ENCODE measurements at regions not wholly inside any gene's neighbourhood (a gene's known extent, or its start where the extent isn't known, plus 50 kb on each side); places are given as distances from the start of the nearest gene placed in this dataset.

DNA sequence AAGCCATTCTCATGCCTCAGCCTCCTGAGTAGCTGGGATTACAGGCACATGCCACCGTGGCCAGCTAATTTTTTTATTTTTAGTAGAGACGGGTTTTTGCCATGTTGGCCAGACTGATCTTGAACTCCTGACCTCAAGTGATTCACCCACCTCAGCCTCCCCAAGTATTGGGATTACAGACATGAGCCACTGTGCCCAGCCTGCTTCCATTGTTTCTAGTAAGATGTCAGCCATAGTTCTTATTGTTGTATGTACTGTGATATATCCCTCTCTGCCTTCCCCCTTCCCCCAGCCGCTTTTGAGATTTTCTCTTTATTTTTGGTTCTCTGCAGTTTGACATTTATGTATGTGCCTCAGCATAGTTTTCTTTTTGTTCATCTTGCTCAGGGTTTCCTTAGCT lies 87.9 kb upstream of the KLF14 start:
- intact Hi-C loops (cut with DNase I): no loop called here
- TF ChIP-seq EP300 (IDR thresholded peaks at IDR 0.05): no peak
- TF ChIP-seq POLR2A (IDR thresholded peaks at IDR 0.05): no peak
- no peak for TF ChIP-seq POLR2AphosphoS5 (IDR thresholded peaks at IDR 0.05)
- no peak for TF ChIP-seq CTCF (IDR thresholded peaks at IDR 0.05)
- H3K27me3 ChIP-seq: no peaks in the 10 kb centered on the region
- no peak for DNase-seq
- H3K4me1 ChIP-seq: no peaks in the 10 kb centered on the region
- WGBS, 2 donors: 94 to 96% methylated on average over 3 of the region's 3 CpGs
- H3K27ac ChIP-seq: no peak overlapping the region
- H3K36me3 ChIP-seq: no peaks in the 10 kb centered on the region
- H3K9me3 ChIP-seq: peaks cover 0 to 10% (median 4%) of the 10 kb centered on the region in 4 donors
- H3K4me3 ChIP-seq: no peak overlapping the region

GRCh38 chr7:130822642-130823041 lies 88.6 kb upstream of the KLF14 start:
- WGBS, 2 donors: 16 to 23% methylated on average over 2 of the region's 2 CpGs
- TF ChIP-seq POLR2AphosphoS5 (IDR thresholded peaks at IDR 0.05): no peak
- Histone ChIP-seq H3K36me3 (no peaks in the 10 kb centered on the region), H3K9me3 (peaks cover 0 to 16% (median 4%) of the 10 kb centered on the region in 4 donors), H3K4me1 (no peaks in the 10 kb centered on the region), H3K27ac (no peak overlapping the region), H3K27me3 (no peaks in the 10 kb centered on the region), H3K4me3 (no peak overlapping the region)
- DNase-seq: no peak
- intact Hi-C loops (cut with DNase I): no loop called here

- Histone ChIP-seq H3K27ac (no peak overlapping the region), H3K27me3 (no peaks in the 10 kb centered on the region), H3K36me3 (no peaks in the 10 kb centered on the region), H3K4me1 (no peaks in the 10 kb centered on the region), H3K9me3 (peaks cover 0 to 16% (median 4%) of the 10 kb centered on the region in 4 donors), H3K4me3 (no peak overlapping the region)
- WGBS, 2 donors: 87 to 91% methylated on average over 2 of the region's 2 CpGs
- no peak for TF ChIP-seq EP300 (IDR thresholded peaks at IDR 0.05)
- TF ChIP-seq POLR2A (IDR thresholded peaks at IDR 0.05): no peak
- no peak for TF ChIP-seq CTCF (IDR thresholded peaks at IDR 0.05)
- no peak for TF ChIP-seq POLR2AphosphoS5 (IDR thresholded peaks at IDR 0.05)
- DNase-seq: no peak
- intact Hi-C loops (cut with DNase I): no loop called here
These were observed 89.1 kb upstream of the KLF14 start for GRCh38 chr7:130823060-130823459.

DNA sequence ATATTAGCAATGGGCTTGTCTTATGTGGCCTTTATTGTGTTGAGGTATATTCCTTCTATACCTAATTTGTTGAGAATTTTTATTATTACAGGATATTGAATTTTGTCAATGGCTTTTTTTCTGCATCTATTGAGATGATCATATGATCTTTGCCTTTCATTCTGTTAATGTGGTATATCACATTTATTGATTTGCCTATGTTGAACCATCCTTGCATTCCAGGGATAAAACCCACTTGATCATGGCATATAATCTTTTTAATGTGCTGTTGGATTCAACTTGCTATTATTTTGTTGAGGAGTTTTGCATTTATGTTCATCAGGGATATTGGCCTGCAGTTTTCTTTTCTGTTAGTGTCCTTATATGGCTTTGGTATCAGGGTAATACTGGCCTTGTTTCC lies 91.8 kb upstream of the KLF14 start:
- H3K4me3 ChIP-seq: no peak overlapping the region
- no peak for DNase-seq
- H3K4me1 ChIP-seq: no peaks in the 10 kb centered on the region
- H3K27me3 ChIP-seq: no peaks in the 10 kb centered on the region
- no peak overlapping the region for H3K27ac ChIP-seq
- TF ChIP-seq EP300 (IDR thresholded peaks at IDR 0.05): no peak
- TF ChIP-seq POLR2A (IDR thresholded peaks at IDR 0.05): no peak
- no peak for TF ChIP-seq CTCF (IDR thresholded peaks at IDR 0.05)
- TF ChIP-seq POLR2AphosphoS5 (IDR thresholded peaks at IDR 0.05): no peak
- H3K36me3 ChIP-seq: no peaks in the 10 kb centered on the region
- intact Hi-C loops (cut with DNase I): no loop called here
- H3K9me3 ChIP-seq: peaks cover 0 to 16% (median 4%) of the 10 kb centered on the region in 4 donors

DNA sequence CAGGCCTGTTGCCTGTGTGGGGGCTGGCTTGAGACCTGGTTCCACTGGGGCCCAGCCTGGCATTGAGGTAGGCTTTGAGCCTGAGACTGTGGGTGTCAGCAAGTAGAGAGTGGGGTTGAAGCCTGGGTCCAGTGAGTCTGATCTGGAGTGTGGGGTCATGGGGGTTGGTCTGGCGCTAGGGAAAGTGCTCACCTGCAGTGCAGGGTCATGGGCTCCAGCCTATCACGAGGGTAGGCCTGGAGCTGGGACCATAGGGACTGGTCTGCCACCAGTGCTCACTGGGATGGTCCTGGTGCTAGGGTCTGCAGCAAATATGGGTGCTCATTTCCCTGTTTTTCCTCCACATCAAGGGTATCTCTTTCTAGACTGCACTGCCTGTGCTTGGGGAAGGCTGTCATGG lies 95.4 kb upstream of the KLF14 start:
- no peaks in the 10 kb centered on the region for H3K4me1 ChIP-seq
- intact Hi-C loops (cut with DNase I): no loop called here
- no peaks in the 10 kb centered on the region for H3K36me3 ChIP-seq
- H3K27ac ChIP-seq: no peak overlapping the region
- 81 to 87% methylated on average over 2 of the region's 2 CpGs for WGBS, 2 donors
- peaks cover 0 to 16% (median 4%) of the 10 kb centered on the region in 4 donors for H3K9me3 ChIP-seq
- H3K27me3 ChIP-seq: no peaks in the 10 kb centered on the region
- DNase-seq: no peak
- TF ChIP-seq EP300 (IDR thresholded peaks at IDR 0.05) (no peak), POLR2AphosphoS5 (IDR thresholded peaks at IDR 0.05) (no peak), POLR2A (IDR thresholded peaks at IDR 0.05) (no peak), CTCF (IDR thresholded peaks at IDR 0.05) (no peak)
- H3K4me3 ChIP-seq: no peak overlapping the region

Measured in sigmoid colon (tissue), 6 donors.